ENCODE measurements at regions not wholly inside any gene's neighbourhood (a gene's known extent, or its start where the extent isn't known, plus 50 kb on each side); places are given as distances from the start of the nearest gene placed in this dataset.

DNA sequence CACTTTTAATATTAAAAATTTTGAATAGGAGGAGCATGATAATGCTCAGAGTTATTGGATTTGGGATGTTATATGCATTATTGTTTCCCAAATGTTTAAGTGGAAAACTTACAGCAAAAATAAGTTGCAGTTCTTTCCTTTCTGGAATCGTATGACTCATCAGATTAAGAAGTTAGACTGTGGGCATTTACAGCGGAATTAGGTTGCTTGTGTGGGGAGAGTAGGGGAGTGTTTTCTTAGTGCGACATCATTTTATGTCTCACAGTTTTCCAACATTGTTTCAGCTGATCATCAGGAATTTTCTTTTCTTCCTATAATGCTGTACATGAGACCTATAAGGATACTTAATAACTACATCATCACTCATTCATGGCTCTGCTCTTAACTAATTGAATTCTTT lies 1631.8 kb downstream of the CDH8 start (continued):
- TF ChIP-seq, protein P1, sequence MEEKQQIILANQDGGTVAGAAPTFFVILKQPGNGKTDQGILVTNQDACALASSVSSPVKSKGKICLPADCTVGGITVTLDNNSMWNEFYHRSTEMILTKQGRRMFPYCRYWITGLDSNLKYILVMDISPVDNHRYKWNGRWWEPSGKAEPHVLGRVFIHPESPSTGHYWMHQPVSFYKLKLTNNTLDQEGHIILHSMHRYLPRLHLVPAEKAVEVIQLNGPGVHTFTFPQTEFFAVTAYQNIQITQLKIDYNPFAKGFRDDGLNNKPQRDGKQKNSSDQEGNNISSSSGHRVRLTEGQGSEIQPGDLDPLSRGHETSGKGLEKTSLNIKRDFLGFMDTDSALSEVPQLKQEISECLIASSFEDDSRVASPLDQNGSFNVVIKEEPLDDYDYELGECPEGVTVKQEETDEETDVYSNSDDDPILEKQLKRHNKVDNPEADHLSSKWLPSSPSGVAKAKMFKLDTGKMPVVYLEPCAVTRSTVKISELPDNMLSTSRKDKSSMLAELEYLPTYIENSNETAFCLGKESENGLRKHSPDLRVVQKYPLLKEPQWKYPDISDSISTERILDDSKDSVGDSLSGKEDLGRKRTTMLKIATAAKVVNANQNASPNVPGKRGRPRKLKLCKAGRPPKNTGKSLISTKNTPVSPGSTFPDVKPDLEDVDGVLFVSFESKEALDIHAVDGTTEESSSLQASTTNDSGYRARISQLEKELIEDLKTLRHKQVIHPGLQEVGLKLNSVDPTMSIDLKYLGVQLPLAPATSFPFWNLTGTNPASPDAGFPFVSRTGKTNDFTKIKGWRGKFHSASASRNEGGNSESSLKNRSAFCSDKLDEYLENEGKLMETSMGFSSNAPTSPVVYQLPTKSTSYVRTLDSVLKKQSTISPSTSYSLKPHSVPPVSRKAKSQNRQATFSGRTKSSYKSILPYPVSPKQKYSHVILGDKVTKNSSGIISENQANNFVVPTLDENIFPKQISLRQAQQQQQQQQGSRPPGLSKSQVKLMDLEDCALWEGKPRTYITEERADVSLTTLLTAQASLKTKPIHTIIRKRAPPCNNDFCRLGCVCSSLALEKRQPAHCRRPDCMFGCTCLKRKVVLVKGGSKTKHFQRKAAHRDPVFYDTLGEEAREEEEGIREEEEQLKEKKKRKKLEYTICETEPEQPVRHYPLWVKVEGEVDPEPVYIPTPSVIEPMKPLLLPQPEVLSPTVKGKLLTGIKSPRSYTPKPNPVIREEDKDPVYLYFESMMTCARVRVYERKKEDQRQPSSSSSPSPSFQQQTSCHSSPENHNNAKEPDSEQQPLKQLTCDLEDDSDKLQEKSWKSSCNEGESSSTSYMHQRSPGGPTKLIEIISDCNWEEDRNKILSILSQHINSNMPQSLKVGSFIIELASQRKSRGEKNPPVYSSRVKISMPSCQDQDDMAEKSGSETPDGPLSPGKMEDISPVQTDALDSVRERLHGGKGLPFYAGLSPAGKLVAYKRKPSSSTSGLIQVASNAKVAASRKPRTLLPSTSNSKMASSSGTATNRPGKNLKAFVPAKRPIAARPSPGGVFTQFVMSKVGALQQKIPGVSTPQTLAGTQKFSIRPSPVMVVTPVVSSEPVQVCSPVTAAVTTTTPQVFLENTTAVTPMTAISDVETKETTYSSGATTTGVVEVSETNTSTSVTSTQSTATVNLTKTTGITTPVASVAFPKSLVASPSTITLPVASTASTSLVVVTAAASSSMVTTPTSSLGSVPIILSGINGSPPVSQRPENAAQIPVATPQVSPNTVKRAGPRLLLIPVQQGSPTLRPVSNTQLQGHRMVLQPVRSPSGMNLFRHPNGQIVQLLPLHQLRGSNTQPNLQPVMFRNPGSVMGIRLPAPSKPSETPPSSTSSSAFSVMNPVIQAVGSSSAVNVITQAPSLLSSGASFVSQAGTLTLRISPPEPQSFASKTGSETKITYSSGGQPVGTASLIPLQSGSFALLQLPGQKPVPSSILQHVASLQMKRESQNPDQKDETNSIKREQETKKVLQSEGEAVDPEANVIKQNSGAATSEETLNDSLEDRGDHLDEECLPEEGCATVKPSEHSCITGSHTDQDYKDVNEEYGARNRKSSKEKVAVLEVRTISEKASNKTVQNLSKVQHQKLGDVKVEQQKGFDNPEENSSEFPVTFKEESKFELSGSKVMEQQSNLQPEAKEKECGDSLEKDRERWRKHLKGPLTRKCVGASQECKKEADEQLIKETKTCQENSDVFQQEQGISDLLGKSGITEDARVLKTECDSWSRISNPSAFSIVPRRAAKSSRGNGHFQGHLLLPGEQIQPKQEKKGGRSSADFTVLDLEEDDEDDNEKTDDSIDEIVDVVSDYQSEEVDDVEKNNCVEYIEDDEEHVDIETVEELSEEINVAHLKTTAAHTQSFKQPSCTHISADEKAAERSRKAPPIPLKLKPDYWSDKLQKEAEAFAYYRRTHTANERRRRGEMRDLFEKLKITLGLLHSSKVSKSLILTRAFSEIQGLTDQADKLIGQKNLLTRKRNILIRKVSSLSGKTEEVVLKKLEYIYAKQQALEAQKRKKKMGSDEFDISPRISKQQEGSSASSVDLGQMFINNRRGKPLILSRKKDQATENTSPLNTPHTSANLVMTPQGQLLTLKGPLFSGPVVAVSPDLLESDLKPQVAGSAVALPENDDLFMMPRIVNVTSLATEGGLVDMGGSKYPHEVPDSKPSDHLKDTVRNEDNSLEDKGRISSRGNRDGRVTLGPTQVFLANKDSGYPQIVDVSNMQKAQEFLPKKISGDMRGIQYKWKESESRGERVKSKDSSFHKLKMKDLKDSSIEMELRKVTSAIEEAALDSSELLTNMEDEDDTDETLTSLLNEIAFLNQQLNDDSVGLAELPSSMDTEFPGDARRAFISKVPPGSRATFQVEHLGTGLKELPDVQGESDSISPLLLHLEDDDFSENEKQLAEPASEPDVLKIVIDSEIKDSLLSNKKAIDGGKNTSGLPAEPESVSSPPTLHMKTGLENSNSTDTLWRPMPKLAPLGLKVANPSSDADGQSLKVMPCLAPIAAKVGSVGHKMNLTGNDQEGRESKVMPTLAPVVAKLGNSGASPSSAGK (IDR thresholded peaks at IDR 0.05): no peak
- TF ChIP-seq PHF21A (IDR thresholded peaks at IDR 0.05; ENCODE audit: borderline replicate concordance, low read depth): no peak
